ENCODE measurements at regions not wholly inside any gene's neighbourhood (a gene's known extent, or its start where the extent isn't known, plus 50 kb on each side); places are given as distances from the start of the nearest gene placed in this dataset.

- no peak for DNase-seq (ENCODE audit: low read depth)
- H3K4me3 ChIP-seq (ENCODE audit: low read depth, low read length) = no peak overlapping the region
- TF ChIP-seq CTCF (IDR thresholded peaks at IDR 0.05; ENCODE audit: insufficient read depth, low read depth, low read length, missing control alignments) = no peak
Observed at GRCh38 chr4:17045866-17046265, 147.4 kb upstream of the LDB2 start.

- no peak for DNase-seq (ENCODE audit: low read depth)
- H3K4me3 ChIP-seq (ENCODE audit: low read depth, low read length) = no peak overlapping the region
- no peak for TF ChIP-seq CTCF (IDR thresholded peaks at IDR 0.05; ENCODE audit: insufficient read depth, low read depth, low read length, missing control alignments)
Observed at GRCh38 chr4:17038510-17039176, 140.2 kb upstream of the LDB2 start.

GRCh38 chr4:17033768-17034181 is 135.3 kb upstream of the LDB2 start:
- DNase-seq (ENCODE audit: low read depth) = no peak
- no peak for TF ChIP-seq CTCF (IDR thresholded peaks at IDR 0.05; ENCODE audit: insufficient read depth, low read depth, low read length, missing control alignments)
- H3K4me3 ChIP-seq (ENCODE audit: low read depth, low read length) = no peak overlapping the region

GRCh38 chr4:17033025-17033767 is 134.8 kb upstream of the LDB2 start:
- no peak for DNase-seq (ENCODE audit: low read depth)
- no peak overlapping the region for H3K4me3 ChIP-seq (ENCODE audit: low read depth, low read length)
- no peak for TF ChIP-seq CTCF (IDR thresholded peaks at IDR 0.05; ENCODE audit: insufficient read depth, low read depth, low read length, missing control alignments)

GRCh38 chr4:17030543-17030942 is 132.1 kb upstream of the LDB2 start:
- H3K4me3 ChIP-seq (ENCODE audit: low read depth, low read length) = no peak overlapping the region
- no peak for TF ChIP-seq CTCF (IDR thresholded peaks at IDR 0.05; ENCODE audit: insufficient read depth, low read depth, low read length, missing control alignments)
- no peak for DNase-seq (ENCODE audit: low read depth)

GRCh38 chr4:17029964-17030363 is 131.5 kb upstream of the LDB2 start:
- H3K4me3 ChIP-seq (ENCODE audit: low read depth, low read length) = no peak overlapping the region
- no peak for TF ChIP-seq CTCF (IDR thresholded peaks at IDR 0.05; ENCODE audit: insufficient read depth, low read depth, low read length, missing control alignments)
- no peak for DNase-seq (ENCODE audit: low read depth)
